ENCODE measurements at regions not wholly inside any gene's neighbourhood (a gene's known extent, or its start where the extent isn't known, plus 50 kb on each side); places are given as distances from the start of the nearest gene placed in this dataset.

- no peaks in the 10 kb centered on the region for H3K36me3 ChIP-seq (replicated peaks; ENCODE audit: insufficient read depth, low read depth)
- no peak overlapping the region for H2AFZ ChIP-seq
- no peaks in the 10 kb centered on the region for H4K20me1 ChIP-seq (ENCODE audit: insufficient read depth, poor library complexity, severe bottlenecking)
- 96% methylated on average over 1 of the region's 1 CpG for WGBS (ENCODE audit: low lambda C conversion rate, missing lambda C conversion rate)
- H3K79me2 ChIP-seq = no peaks in the 10 kb centered on the region
- no peaks in the 10 kb centered on the region for H3K4me1 ChIP-seq (ENCODE audit: insufficient read depth)
- H3K27me3 ChIP-seq = peaks cover 6% of the 10 kb centered on the region
- no peak overlapping the region for H3K4me3 ChIP-seq
- no peaks in the 10 kb centered on the region for H3K9me2 ChIP-seq (replicated peaks; ENCODE audit: insufficient read depth)
- DNase-seq (ENCODE audit: low spot score) = no peak
- H3K4me2 ChIP-seq = no peak overlapping the region
- TF ChIP-seq EZH2 (IDR thresholded peaks at IDR 0.05; ENCODE audit: borderline replicate concordance) (no peak), EZH2phosphoT487 (IDR thresholded peaks at IDR 0.05; ENCODE audit: low read depth, severe bottlenecking, unreplicated experiment) (no peak)
- TF ChIP-seq, protein P1, sequence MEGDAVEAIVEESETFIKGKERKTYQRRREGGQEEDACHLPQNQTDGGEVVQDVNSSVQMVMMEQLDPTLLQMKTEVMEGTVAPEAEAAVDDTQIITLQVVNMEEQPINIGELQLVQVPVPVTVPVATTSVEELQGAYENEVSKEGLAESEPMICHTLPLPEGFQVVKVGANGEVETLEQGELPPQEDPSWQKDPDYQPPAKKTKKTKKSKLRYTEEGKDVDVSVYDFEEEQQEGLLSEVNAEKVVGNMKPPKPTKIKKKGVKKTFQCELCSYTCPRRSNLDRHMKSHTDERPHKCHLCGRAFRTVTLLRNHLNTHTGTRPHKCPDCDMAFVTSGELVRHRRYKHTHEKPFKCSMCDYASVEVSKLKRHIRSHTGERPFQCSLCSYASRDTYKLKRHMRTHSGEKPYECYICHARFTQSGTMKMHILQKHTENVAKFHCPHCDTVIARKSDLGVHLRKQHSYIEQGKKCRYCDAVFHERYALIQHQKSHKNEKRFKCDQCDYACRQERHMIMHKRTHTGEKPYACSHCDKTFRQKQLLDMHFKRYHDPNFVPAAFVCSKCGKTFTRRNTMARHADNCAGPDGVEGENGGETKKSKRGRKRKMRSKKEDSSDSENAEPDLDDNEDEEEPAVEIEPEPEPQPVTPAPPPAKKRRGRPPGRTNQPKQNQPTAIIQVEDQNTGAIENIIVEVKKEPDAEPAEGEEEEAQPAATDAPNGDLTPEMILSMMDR (IDR thresholded peaks at IDR 0.05; ENCODE audit: poor library complexity) = no peak
- H3K27ac ChIP-seq = no peak overlapping the region
- no peaks in the 10 kb centered on the region for H3K9me3 ChIP-seq (ENCODE audit: low read depth)
Measured at GRCh38 chr10:8295311-8295710, 240.8 kb downstream of the GATA3 start.

DNA sequence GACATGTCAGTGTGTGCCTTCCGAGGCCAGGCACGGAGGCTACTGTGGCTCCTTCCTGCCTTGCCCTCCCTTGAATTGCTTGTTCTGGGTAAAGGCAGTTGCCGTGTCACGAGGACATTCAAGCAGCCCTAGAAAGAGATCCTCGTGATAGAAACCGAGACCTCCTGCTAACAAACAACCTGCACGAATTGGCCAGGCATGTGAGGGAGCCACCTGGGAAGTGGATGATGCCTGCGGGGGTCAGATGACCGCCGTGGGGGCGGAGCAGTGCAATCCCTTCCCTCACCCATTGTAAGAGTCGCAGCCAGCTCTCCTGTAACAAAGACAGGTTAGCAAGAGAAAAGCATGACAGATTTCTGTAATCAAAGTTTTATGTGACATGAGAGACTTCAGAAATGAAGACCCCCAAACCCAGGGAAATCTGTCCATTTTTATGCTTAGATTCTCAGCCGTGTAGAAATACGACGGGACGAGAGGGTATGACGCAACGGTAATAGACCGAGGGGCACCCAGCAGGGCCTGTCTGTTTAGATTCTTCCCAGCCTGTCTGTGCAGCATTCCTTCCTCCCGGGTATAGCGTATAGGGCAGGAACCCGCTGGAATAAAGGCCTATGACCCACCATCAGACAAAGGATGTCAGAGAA, 241.7 kb downstream of the GATA3 start:
- 33% methylated on average over 22 of the region's 22 CpGs for WGBS (ENCODE audit: low lambda C conversion rate, missing lambda C conversion rate)
- no peaks in the 10 kb centered on the region for H4K20me1 ChIP-seq (ENCODE audit: insufficient read depth, poor library complexity, severe bottlenecking)
- H3K9me3 ChIP-seq (ENCODE audit: low read depth) = no peaks in the 10 kb centered on the region
- peak overlapping the region; percentile 69 for H2AFZ ChIP-seq
- H3K4me3 ChIP-seq = no peak overlapping the region
- no peaks in the 10 kb centered on the region for H3K79me2 ChIP-seq
- peaks cover 6% of the 10 kb centered on the region for H3K27me3 ChIP-seq
- H3K36me3 ChIP-seq (replicated peaks; ENCODE audit: insufficient read depth, low read depth) = no peaks in the 10 kb centered on the region
- peak overlapping the region; percentile 66 for H3K4me2 ChIP-seq
- DNase-seq (ENCODE audit: low spot score) = peak; percentile 38
- no peak overlapping the region for H3K27ac ChIP-seq
- no peaks in the 10 kb centered on the region for H3K4me1 ChIP-seq (ENCODE audit: insufficient read depth)
- no peaks in the 10 kb centered on the region for H3K9me2 ChIP-seq (replicated peaks; ENCODE audit: insufficient read depth)
- TF ChIP-seq EZH2phosphoT487 (IDR thresholded peaks at IDR 0.05; ENCODE audit: low read depth, severe bottlenecking, unreplicated experiment) (no peak), EZH2 (IDR thresholded peaks at IDR 0.05; ENCODE audit: borderline replicate concordance) (no peak)
- TF ChIP-seq, protein P1 (IDR thresholded peaks at IDR 0.05; ENCODE audit: poor library complexity) = no peak

DNA sequence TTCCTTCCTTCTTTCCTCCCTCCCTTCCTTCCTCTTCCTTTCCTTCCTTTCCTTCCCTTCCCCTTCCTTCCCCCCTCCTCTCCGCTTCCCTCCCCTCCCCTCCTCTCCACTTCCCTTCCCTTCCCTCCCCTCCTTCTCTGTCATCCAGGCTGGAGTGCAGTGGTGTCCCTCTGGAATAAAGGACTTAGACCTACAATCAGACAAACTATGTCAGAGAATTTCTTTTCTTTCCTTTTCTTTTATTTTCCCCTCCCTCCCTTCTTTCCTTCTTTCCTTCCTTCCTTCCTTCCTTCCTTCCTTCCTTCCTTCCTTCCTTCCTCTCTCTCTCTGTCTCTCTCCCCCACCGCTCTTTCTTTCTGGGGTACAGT, 242.2 kb downstream of the GATA3 start:
- Histone ChIP-seq H3K27me3 (peaks cover 6% of the 10 kb centered on the region), H3K4me3 (no peak overlapping the region), H3K27ac (no peak overlapping the region), H4K20me1 (ENCODE audit: insufficient read depth, poor library complexity, severe bottlenecking) (no peaks in the 10 kb centered on the region), H3K36me3 (replicated peaks; ENCODE audit: insufficient read depth, low read depth) (no peaks in the 10 kb centered on the region), H3K9me2 (replicated peaks; ENCODE audit: insufficient read depth) (no peaks in the 10 kb centered on the region), H3K9me3 (ENCODE audit: low read depth) (no peaks in the 10 kb centered on the region), H3K79me2 (no peaks in the 10 kb centered on the region), H3K4me2 (peak overlapping the region; percentile 66), H2AFZ (no peak overlapping the region), H3K4me1 (ENCODE audit: insufficient read depth) (no peaks in the 10 kb centered on the region)
- no peak for DNase-seq (ENCODE audit: low spot score)
- TF ChIP-seq EZH2phosphoT487 (IDR thresholded peaks at IDR 0.05; ENCODE audit: low read depth, severe bottlenecking, unreplicated experiment) (no peak), EZH2 (IDR thresholded peaks at IDR 0.05; ENCODE audit: borderline replicate concordance) (no peak)
- TF ChIP-seq, protein P1 (IDR thresholded peaks at IDR 0.05; ENCODE audit: poor library complexity) = no peak
- 96% methylated on average over 1 of the region's 2 CpGs for WGBS (ENCODE audit: low lambda C conversion rate, missing lambda C conversion rate)
